K562 (cell line): ENCODE measurements at regions not wholly inside any gene's neighbourhood (a gene's known extent, or its start where the extent isn't known, plus 50 kb on each side); places are given as distances from the start of the nearest gene placed in this dataset.

ENCODE experiments used
- ATAC-seq: fragments of 200-7000 bp; cut with Tn5 transposase; 3 replicates; pipeline ENCODE4 v1.9.1; 2020; ENCODE audit warnings: moderate library complexity
- BruUV-seq: library from RNA; stranded (reverse); fragments of 400-500 nt; replicated peaks from 2 replicates; lab custom pipeline; 2021; lab: Mats Ljungman, UMichigan
- CTCF ChIA-PET: fragments of 300-600 bp; formaldehyde crosslinking; extraction: SDS; loops from one replicate; lab custom pipeline; 2021; ENCODE audit warnings: low intra/inter-chr PET ratio; lab: Yijun Ruan, JAX
- POLR2A ChIA-PET: fragments of 300-600, 350-650 bp; sonication (Branson Sonifier 250); formaldehyde crosslinking; extraction: SDS; loops from one replicate; lab custom pipeline; 2021; ENCODE audit warnings: antibody characterized with exemption, inconsistent platforms; lab: Yijun Ruan, JAX
- DNase-seq, 4 experiments: peaks; one replicate each; pipeline versions ENCODE4 v3.0.0 to v3.0.0-alpha.2; 2011 to 2018; ENCODE audit warnings: low spot score in 3 of 4, mixed read lengths in 3 of 4; ENCODE audit errors: extremely low read depth in 1 of 4
- FAIRE-seq: peaks from 2 replicates; lab custom pipeline; 2011; peaks lifted over from hg19 to GRCh38; lab: Jason Lieb, UNC
- H2AFZ ChIP-seq: 2 replicates; pipeline ENCODE4 v1.6.0; 2011; ENCODE audit warnings: low read depth, low read length, control low read depth, inconsistent platforms
- H3K27ac ChIP-seq: fragments of 200-600 bp; 3 replicates; pipeline ENCODE4 v1.8.0; 2011; ENCODE audit warnings: low read depth, mild to moderate bottlenecking, control low read depth, inconsistent platforms, low read length, moderate library complexity, mixed read lengths; ENCODE audit errors: extremely low read depth
- H3K27me3 ChIP-seq, 2 experiments: fragments of 300-600 bp in 1 of 2; 2 replicates in 1 of 2; 3 replicates in 1 of 2; pipeline versions ENCODE4 v1.6.0 to v1.8.0; 2011; ENCODE audit warnings: inconsistent platforms in 2 of 2, low read length in 2 of 2, mild to moderate bottlenecking in 1 of 2, mixed read lengths in 1 of 2, moderate library complexity in 1 of 2; ENCODE audit not compliant: control insufficient read depth in 2 of 2, insufficient read depth in 2 of 2
- H3K36me3 ChIP-seq: fragments of 300-600 bp; 3 replicates; pipeline ENCODE4 v1.8.0; 2011; ENCODE audit warnings: mild to moderate bottlenecking, low read length, inconsistent platforms; ENCODE audit not compliant: control insufficient read depth, insufficient read depth
- H3K4me1 ChIP-seq, 2 experiments: fragments of 200-600 bp in 1 of 2; replicated peaks in 1 of 2; 2 replicates in 1 of 2; 3 replicates in 1 of 2; pipeline versions ENCODE4 v1.5.1 to v1.8.0; 2011; ENCODE audit warnings: inconsistent platforms in 2 of 2, low read length in 2 of 2, mild to moderate bottlenecking in 1 of 2, mixed read lengths in 1 of 2, moderate library complexity in 1 of 2; ENCODE audit not compliant: control insufficient read depth in 2 of 2, insufficient read depth in 2 of 2
- H3K4me2 ChIP-seq: 2 replicates; pipeline ENCODE4 v1.6.1; 2011; ENCODE audit warnings: low read length, control low read depth, inconsistent platforms, mixed read lengths; ENCODE audit not compliant: insufficient read depth
- H3K4me3 ChIP-seq: fragments of 200-600 bp; sonication (generic), shearing (Covaris generic); 2 replicates; pipeline ENCODE4 v1.5.1; 2016; ENCODE audit warnings: control low read depth, inconsistent platforms
- H3K79me2 ChIP-seq: fragments of 200-600 bp; 3 replicates; pipeline ENCODE4 v1.8.0; 2011; ENCODE audit warnings: low read length, inconsistent platforms; ENCODE audit not compliant: control insufficient read depth, insufficient read depth
- H3K9ac ChIP-seq, 2 experiments: 2 replicates each; pipeline versions ENCODE4 v1.6.0 to v1.6.1; 2011; ENCODE audit warnings: low read depth in 2 of 2, low read length in 2 of 2, control low read depth in 1 of 2, inconsistent platforms in 1 of 2, mild to moderate bottlenecking in 1 of 2, mixed read lengths in 1 of 2; ENCODE audit not compliant: insufficient read depth in 1 of 2
- H3K9me1 ChIP-seq: one replicate; pipeline ENCODE4 v1.6.0; 2011; ENCODE audit warnings: inconsistent platforms, mild to moderate bottlenecking, low read length, moderate library complexity; ENCODE audit not compliant: control insufficient read depth, insufficient read depth
- H3K9me3 ChIP-seq: replicated peaks from 2 replicates; pipeline ENCODE4 v1.5.1; 2011; ENCODE audit warnings: low read depth, low read length, inconsistent platforms; ENCODE audit not compliant: control insufficient read depth, insufficient read depth
- H4K20me1 ChIP-seq: replicated peaks from 2 replicates; pipeline ENCODE4 v1.6.1; 2011; ENCODE audit warnings: low read length, inconsistent platforms, mixed read lengths; ENCODE audit not compliant: control insufficient read depth, insufficient read depth
- CTBP1 ChIP-seq: fragments of 450-650 bp; IDR thresholded peaks from 2 replicates; pipeline ENCODE4 v1.6.1; 2016; ENCODE audit warnings: borderline replicate concordance
- MIER1 ChIP-seq: fragments of 450-650 bp; IDR thresholded peaks from 2 replicates; pipeline ENCODE4 v1.6.1; 2016; ENCODE audit warnings: antibody characterized with exemption, mild to moderate bottlenecking, low read depth
- RBM25 ChIP-seq: fragments of 200-400 bp; formaldehyde crosslinking; IDR thresholded peaks from 2 replicates; pipeline ENCODE4 v1.6.1; 2018; ENCODE audit warnings: low read length, low read depth, moderate library complexity; ENCODE audit not compliant: severe bottlenecking
- SIN3B ChIP-seq: fragments of 450-650 bp; IDR thresholded peaks from 2 replicates; pipeline ENCODE4 v1.6.1; 2017; ENCODE audit warnings: low read depth, mild to moderate bottlenecking, moderate library complexity
- WGBS: fragments of 100-300 bp; shearing (Covaris generic); methylation state at CpG from one replicate; pipeline ENCODE4 v1.1.6; 2016; ENCODE audit warnings: low coverage, mixed read lengths; ENCODE audit not compliant: insufficient coverage; ENCODE audit errors: missing lambda C conversion rate; 5-methylcytosine and 5-hydroxymethylcytosine counted together
- in situ Hi-C: fragments of 300-500 bp; cut with MboI; formaldehyde crosslinking; loops from 4 replicates; pipeline ENCODE4 v1.15.0; 2018; ENCODE audit warnings: inconsistent platforms, mixed read lengths
- intact Hi-C: fragments of 100-400 bp; cut with micrococcal nuclease; formaldehyde crosslinking; loops from 2 replicates; pipeline ENCODE4 v1.14.2; 2022
- TF ChIP-seq, protein P1 (sequence below): fragments of 200-800 bp; sonication (Bioruptor generic); IDR thresholded peaks from 2 replicates; pipeline ENCODE4 v1.6.1; 2017; ENCODE audit warnings: missing genetic modification characterization, missing compliant biosample characterization
- TF ChIP-seq, protein P2 (sequence below), 2 experiments: fragments of 450-650 bp in 1 of 2; sonication (generic) in 1 of 2; formaldehyde crosslinking in 1 of 2; IDR thresholded peaks; 2 replicates each; pipeline versions ENCODE4 v1.7.1 to v1.9.0; 2016 to 2022; ENCODE audit warnings: inconsistent platforms in 1 of 2, mild to moderate bottlenecking in 1 of 2, missing genetic modification reagents in 1 of 2

DNA sequence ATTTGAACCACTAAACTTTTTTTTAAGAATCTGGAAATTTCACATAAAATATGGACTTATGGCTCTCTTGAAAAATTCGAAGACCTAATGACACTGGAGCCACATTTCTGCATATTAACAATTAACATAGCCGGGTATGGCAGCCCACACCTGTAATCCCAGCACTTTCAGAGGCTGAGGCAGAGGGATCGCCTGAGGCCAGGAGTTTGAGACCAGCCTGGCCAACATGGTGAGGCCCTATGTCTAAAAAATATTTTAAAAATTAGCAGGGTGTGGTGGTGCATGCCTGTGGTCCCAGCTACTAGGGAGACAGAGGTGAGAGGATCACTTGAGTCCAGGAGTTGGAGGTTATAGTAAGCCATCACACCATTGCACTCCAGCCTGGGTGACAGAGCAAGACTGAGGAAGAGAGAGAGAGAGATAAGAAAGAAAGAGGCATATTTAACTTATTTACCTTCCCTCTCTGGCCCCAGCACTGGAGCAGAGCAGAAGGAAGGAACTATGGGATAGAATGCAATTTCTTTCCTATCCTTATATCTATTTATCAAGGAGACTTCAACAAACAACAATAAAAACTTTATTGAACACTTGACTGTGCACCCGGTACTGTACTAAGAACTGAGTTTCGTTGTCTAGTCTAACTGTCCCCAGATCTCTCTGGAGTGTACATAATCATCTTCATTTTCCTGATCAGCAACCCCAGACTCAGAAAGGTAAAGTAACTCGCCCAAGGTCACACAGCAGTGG lies 63.6 kb upstream of the EYA2 start:
- H3K36me3 ChIP-seq: no peaks in the 10 kb centered on the region
- 2% methylated on average over 6 of the region's 6 CpGs for whole genome bisulfite sequencing
- BruUV-seq: no TSS peak
- no peaks in the 10 kb centered on the region for H3K79me2 ChIP-seq
- TF ChIP-seq, protein P1, sequence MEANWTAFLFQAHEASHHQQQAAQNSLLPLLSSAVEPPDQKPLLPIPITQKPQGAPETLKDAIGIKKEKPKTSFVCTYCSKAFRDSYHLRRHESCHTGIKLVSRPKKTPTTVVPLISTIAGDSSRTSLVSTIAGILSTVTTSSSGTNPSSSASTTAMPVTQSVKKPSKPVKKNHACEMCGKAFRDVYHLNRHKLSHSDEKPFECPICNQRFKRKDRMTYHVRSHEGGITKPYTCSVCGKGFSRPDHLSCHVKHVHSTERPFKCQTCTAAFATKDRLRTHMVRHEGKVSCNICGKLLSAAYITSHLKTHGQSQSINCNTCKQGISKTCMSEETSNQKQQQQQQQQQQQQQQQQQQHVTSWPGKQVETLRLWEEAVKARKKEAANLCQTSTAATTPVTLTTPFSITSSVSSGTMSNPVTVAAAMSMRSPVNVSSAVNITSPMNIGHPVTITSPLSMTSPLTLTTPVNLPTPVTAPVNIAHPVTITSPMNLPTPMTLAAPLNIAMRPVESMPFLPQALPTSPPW: no peak
- TF ChIP-seq RBM25: peak; percentile 34
- no peak for TF ChIP-seq CTBP1
- TF ChIP-seq, protein P2, sequence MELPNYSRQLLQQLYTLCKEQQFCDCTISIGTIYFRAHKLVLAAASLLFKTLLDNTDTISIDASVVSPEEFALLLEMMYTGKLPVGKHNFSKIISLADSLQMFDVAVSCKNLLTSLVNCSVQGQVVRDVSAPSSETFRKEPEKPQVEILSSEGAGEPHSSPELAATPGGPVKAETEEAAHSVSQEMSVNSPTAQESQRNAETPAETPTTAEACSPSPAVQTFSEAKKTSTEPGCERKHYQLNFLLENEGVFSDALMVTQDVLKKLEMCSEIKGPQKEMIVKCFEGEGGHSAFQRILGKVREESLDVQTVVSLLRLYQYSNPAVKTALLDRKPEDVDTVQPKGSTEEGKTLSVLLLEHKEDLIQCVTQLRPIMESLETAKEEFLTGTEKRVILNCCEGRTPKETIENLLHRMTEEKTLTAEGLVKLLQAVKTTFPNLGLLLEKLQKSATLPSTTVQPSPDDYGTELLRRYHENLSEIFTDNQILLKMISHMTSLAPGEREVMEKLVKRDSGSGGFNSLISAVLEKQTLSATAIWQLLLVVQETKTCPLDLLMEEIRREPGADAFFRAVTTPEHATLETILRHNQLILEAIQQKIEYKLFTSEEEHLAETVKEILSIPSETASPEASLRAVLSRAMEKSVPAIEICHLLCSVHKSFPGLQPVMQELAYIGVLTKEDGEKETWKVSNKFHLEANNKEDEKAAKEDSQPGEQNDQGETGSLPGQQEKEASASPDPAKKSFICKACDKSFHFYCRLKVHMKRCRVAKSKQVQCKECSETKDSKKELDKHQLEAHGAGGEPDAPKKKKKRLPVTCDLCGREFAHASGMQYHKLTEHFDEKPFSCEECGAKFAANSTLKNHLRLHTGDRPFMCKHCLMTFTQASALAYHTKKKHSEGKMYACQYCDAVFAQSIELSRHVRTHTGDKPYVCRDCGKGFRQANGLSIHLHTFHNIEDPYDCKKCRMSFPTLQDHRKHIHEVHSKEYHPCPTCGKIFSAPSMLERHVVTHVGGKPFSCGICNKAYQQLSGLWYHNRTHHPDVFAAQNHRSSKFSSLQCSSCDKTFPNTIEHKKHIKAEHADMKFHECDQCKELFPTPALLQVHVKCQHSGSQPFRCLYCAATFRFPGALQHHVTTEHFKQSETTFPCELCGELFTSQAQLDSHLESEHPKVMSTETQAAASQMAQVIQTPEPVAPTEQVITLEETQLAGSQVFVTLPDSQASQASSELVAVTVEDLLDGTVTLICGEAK (IDR thresholded peaks at IDR 0.05): peak; percentile 81
- TF ChIP-seq, protein P2 (CRISPR knock-in tag; IDR thresholded peaks at IDR 0.05): no peak
- no peak for TF ChIP-seq MIER1
- TF ChIP-seq SIN3B: no peak
- TF ChIP-seq, all 486 proteins: peak for 2
- Histone ChIP-seq H2AFZ (no peak overlapping the region), H3K9ac (no peak overlapping the region), H3K4me2 (no peak overlapping the region), H3K27ac (no peak overlapping the region), H3K9me1 (no peaks in the 10 kb centered on the region), H4K20me1 (no peaks in the 10 kb centered on the region; the same call in 1 of the 2 replicates), H3K9me3 (no peaks in the 10 kb centered on the region), H3K4me1 (no peaks in the 10 kb centered on the region), H3K4me3 (no peak overlapping the region), H3K27me3 (peaks cover 0 to 13% of the 10 kb centered on the region in 2 experiments; a peak in 2 of 5 replicates)
- in situ Hi-C loops: no loop called here
- DNase-seq: no peak
- intact Hi-C loops: no loop called here
- ATAC-seq: no peak
- no peak for FAIRE-seq
- CTCF ChIA-PET: no interaction called here
- POLR2A ChIA-PET: no interaction called here
